GM12864 (cell line): ENCODE measurements at regions not wholly inside any gene's neighbourhood (a gene's known extent, or its start where the extent isn't known, plus 50 kb on each side); places are given as distances from the start of the nearest gene placed in this dataset.

Source experiments
- DNase-seq: peaks from one replicate; pipeline ENCODE4 v3.0.0-alpha.2; 2011; ENCODE audit warnings: low read depth
- H3K4me3 ChIP-seq: 2 replicates; pipeline ENCODE4 v1.5.1; 2011; ENCODE audit warnings: mild to moderate bottlenecking, low read depth, low read length, control low read depth
- TF ChIP-seq, protein P1 (sequence below): IDR thresholded peaks from 2 replicates; pipeline ENCODE4 v1.5.1; 2011; ENCODE audit warnings: low read depth, mild to moderate bottlenecking, moderate library complexity, low read length, control low read depth, inconsistent platforms; ENCODE audit errors: missing control alignments

DNA sequence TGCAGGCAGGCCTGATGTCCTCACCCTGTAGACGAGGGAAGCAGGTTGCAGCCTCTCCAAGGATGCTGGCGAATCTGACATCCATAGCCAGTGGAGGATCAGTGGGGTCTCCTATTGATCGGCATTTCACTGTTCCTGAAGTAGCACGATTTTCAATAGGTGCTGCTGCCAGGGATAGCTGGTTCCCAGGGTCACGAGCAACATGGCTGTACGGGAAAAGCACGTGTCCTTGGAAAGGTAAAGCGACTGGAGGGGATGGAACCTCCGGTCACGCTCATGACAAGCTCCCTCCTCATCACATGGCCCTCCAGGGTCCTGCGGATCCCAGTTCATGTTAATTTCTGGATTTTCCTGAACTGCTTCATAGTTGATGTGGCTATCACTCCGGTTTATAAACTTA is 373.7 kb upstream of the SMIM21 start:
- DNase-seq = no peak
- TF ChIP-seq, protein P1, sequence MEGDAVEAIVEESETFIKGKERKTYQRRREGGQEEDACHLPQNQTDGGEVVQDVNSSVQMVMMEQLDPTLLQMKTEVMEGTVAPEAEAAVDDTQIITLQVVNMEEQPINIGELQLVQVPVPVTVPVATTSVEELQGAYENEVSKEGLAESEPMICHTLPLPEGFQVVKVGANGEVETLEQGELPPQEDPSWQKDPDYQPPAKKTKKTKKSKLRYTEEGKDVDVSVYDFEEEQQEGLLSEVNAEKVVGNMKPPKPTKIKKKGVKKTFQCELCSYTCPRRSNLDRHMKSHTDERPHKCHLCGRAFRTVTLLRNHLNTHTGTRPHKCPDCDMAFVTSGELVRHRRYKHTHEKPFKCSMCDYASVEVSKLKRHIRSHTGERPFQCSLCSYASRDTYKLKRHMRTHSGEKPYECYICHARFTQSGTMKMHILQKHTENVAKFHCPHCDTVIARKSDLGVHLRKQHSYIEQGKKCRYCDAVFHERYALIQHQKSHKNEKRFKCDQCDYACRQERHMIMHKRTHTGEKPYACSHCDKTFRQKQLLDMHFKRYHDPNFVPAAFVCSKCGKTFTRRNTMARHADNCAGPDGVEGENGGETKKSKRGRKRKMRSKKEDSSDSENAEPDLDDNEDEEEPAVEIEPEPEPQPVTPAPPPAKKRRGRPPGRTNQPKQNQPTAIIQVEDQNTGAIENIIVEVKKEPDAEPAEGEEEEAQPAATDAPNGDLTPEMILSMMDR = no peak
- H3K4me3 ChIP-seq = no peak overlapping the region

DNA sequence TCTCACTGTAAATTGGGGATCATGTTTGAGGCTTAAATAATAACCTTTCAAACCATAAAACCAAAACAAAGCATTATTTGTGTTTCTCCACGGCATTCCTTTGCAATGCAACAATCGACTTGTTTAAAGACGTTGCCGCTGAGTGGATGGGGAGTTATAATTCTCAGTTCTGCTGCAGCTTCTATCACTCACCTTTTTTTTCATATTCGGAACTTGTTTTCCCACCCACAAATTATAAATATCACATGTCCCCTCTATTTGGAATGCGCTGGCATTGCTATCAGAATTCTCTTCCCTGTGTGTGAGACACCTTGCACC is 372.8 kb upstream of the SMIM21 start:
- H3K4me3 ChIP-seq = no peak overlapping the region
- TF ChIP-seq, protein P1 = no peak
- DNase-seq = no peak

DNA sequence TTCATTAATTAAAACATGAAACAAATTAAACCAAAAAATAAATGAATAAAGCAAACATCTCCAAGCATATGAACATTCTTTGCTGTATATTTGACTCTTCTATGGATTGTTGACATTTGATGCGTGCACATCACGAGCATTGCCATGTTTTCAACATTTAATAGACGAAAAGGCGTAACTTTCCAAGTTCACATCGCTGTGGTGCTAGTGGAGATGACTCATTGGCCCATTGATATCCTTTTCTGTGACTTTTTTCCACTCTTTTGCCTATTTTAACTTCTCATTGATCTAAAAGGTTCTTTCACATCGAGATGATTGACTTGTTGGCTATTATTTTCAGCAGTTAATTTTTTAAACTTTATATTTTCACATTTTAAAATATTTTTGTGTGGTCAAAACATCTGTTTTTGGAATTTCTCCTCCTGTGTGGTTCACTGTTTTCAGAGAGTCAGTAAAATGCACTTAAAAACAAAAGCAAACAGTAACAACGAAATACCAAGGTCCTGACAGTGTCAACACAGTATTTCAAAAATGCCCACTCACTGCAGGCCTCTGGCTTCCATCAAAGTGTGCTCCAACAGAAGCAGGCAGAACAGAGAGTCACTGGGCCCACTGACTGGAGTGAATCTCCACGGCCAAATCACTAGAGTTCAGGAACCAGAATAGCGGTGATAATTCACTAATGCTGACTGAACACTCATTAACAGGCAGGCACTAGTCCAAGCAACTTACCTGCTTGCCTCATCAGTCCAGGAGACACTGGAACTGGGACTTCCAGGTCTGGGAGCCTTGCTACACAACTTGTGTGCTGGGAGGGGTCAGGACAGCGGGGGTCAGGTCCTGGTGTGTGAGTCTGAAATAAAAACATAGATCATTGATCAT is 372.2 kb upstream of the SMIM21 start:
- no peak overlapping the region for H3K4me3 ChIP-seq
- DNase-seq = no peak
- TF ChIP-seq, protein P1 = no peak

DNA sequence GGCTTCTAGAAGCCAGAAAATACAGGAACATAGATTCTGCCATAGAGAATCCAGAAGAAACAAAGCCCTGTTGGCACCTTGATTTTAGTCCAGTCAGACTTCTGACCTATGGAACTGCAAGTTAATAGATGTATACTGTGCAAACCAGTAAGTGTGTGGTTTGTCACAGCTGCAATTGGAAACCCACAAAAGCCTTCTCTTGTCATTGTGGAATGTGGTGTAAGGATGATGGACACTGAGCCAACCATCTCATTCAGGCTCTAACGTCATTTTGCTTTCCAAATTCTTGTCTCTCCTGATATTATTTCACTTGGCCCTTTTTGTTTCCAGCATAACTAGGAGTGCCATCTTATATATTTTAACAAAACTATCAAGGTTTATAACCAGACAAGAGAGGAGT is 369.5 kb upstream of the SMIM21 start:
- no peak for DNase-seq
- TF ChIP-seq, protein P1 = no peak
- no peak overlapping the region for H3K4me3 ChIP-seq

DNA sequence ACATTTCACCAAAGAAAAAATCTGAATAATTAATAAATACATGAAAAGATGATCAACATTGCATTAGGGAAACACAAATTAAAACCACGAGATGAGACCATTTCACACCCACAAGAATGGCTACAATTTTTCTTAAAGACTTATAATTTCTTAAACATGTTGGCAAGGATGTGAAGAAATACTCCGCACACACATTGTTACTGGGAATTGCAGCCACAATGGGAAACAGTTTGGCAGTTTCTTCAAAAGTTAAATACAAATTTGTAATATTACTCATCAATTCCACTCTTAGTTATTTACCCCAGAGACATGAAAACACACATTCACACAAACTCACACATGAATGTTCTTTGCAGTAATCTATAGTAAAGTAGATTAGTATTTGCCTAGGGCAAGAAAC is 363.3 kb upstream of the SMIM21 start:
- no peak for DNase-seq
- H3K4me3 ChIP-seq = no peak overlapping the region
- TF ChIP-seq, protein P1 = no peak

DNA sequence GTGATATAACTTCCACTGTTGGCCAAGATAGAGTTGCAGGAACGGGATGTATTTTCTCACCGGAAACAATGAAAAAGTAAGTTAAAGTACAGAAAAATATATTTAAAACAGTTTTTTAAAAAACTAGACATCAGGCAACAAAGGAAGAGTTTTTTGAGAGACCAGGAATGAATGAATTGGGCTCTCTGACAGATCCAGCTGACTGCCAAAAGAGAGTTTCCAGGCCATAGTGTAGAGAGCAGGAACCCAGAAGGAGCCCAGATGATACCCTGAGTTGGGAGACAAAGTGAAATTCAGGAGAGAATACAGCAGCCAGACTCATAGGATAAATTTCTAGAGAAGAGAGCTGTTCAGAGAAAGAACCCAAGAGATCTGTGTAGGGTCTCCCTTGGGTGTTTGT is 362.6 kb upstream of the SMIM21 start:
- TF ChIP-seq, protein P1 = no peak
- DNase-seq = no peak
- H3K4me3 ChIP-seq = no peak overlapping the region

DNA sequence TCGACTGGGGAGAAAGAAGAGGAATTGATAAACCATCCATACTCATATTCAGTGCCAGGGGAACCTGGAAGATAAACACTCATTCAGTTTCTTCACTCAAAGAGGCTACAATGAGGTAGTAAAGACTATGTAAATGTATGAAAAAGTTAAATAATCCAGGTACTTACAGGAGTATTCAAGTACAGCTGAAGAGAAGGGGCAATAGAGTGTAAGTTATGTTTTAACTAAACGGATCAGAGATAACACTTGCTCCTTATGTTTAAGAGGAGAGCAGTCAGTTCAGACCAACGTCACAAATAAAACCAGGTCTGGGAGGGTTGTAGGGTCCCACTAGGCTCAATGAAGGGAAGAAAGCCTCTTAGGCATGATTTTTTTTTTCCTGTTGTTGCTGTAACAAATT is 358.3 kb upstream of the SMIM21 start:
- DNase-seq = no peak
- TF ChIP-seq, protein P1 = no peak
- no peak overlapping the region for H3K4me3 ChIP-seq
